ENCODE measurements at regions not wholly inside any gene's neighbourhood (a gene's known extent, or its start where the extent isn't known, plus 50 kb on each side); places are given as distances from the start of the nearest gene placed in this dataset.

- Mint-ChIP-seq H3K36me3 (ENCODE audit: low read depth) (no peaks in the 10 kb centered on the region), H3K4me3 (no peak overlapping the region), H3K9me3 (ENCODE audit: insufficient read depth) (no peaks in the 10 kb centered on the region), H3K4me1 (ENCODE audit: low read depth) (peaks cover under 1% of the 10 kb centered on the region), H3K27me3 (ENCODE audit: low read depth) (peaks cover 5% of the 10 kb centered on the region), H3K27ac (no peak overlapping the region)
- CTCF ChIA-PET: no interaction called here
- POLR2A ChIA-PET: no interaction called here
- DNase-seq (no peak), ATAC-seq (no peak)
Measured at GRCh38 chr5:61816585-61817450, 484.8 kb downstream of the ZSWIM6 start.

DNA sequence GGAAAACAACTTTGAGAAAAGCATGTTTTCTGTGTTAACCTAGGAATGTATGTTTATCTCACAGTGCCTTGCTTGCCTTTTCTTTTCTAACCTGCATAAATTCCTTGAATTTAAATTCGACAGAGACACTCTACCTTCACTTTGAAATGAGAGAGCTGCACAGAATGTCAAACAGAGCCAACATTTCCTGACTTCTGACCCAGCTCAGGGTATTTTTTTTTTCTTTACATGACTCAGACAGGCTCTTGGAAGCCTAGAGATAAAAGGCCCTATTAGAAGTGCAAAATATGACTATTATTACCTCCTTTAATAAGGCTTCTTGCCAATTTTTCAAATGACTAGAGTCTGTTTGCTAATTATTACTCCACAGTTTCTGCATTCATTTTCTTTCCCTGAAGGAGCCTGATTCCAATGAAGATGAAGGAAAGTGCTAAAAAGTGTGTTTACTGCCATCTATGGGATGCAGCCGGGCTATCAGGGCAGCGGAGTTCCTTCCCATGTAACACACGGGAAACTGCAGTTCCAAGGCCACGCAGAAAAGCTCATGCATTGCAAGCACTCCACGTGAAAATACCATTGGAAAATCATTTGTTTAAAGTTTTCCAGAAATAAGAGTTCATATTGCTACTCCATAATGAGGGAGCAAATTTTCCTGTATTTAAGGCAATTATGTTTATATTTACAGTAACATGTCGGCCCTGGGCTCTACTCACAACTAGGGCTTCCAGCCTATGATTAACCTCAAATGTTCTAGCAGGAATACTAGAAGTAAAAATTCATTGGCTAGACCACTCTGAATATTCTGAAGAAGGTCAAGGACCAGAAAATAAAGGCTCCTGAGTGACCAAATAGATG, 485.6 kb downstream of the ZSWIM6 start:
- H3K9me3 Mint-ChIP-seq (ENCODE audit: insufficient read depth): no peaks in the 10 kb centered on the region
- no peaks in the 10 kb centered on the region for H3K36me3 Mint-ChIP-seq (ENCODE audit: low read depth)
- POLR2A ChIA-PET: no interaction called here

DNA sequence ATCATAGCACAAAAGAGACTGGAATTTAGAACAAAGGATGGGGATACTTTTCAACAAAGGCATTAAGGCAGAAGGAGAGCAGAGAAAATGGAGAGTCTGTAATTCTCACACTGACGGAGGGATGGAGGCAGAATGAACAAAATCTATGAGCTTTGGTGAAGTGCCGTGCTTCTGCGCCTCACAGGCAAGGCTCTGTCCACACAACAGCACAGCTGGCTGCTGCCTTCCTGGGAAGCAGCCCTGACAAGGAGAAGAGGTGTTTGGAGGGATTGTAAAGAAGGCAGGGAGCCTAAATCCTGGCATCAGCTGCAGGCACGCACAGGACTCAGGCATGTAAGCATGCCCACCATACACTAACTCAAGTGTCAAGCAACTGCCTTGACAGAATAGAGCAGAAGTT, 485.2 kb upstream of the KIF2A start:
- H3K27ac Mint-ChIP-seq: no peak overlapping the region
- ATAC-seq (no peak), DNase-seq (no peak)
- ChIA-PET CTCF (no interaction called here), POLR2A (no interaction called here)
- peaks cover 5% of the 10 kb centered on the region for H3K27me3 Mint-ChIP-seq (ENCODE audit: low read depth)
- no peaks in the 10 kb centered on the region for H3K9me3 Mint-ChIP-seq (ENCODE audit: insufficient read depth)
- H3K36me3 Mint-ChIP-seq (ENCODE audit: low read depth): no peaks in the 10 kb centered on the region
- no peak overlapping the region for H3K4me3 Mint-ChIP-seq
- H3K4me1 Mint-ChIP-seq (ENCODE audit: low read depth): peaks cover 7% of the 10 kb centered on the region

More for the DNA sequence above, 485.6 kb downstream of the ZSWIM6 start:
- no peak for DNase-seq
- Mint-ChIP-seq H3K27me3 (ENCODE audit: low read depth) (peaks cover 5% of the 10 kb centered on the region), H3K4me3 (no peak overlapping the region), H3K4me1 (ENCODE audit: low read depth) (peaks cover 5% of the 10 kb centered on the region), H3K27ac (no peak overlapping the region)
- no peak for ATAC-seq
- CTCF ChIA-PET: no interaction called here

- no peak overlapping the region for H3K27ac Mint-ChIP-seq
- ATAC-seq: no peak
- no peak overlapping the region for H3K4me3 Mint-ChIP-seq
- H3K36me3 Mint-ChIP-seq (ENCODE audit: low read depth): no peaks in the 10 kb centered on the region
- no peak for DNase-seq
- no peaks in the 10 kb centered on the region for H3K9me3 Mint-ChIP-seq (ENCODE audit: insufficient read depth)
- H3K4me1 Mint-ChIP-seq (ENCODE audit: low read depth): peaks cover 7% of the 10 kb centered on the region
- ChIA-PET CTCF (no interaction called here), POLR2A (no interaction called here)
- H3K27me3 Mint-ChIP-seq (ENCODE audit: low read depth): peaks cover 5% of the 10 kb centered on the region
Measured at GRCh38 chr5:61821561-61821960, 484.4 kb upstream of the KIF2A start.

GRCh38 chr5:61822584-61822983, 483.4 kb upstream of the KIF2A start:
- no peak for DNase-seq
- no peaks in the 10 kb centered on the region for H3K9me3 Mint-ChIP-seq (ENCODE audit: insufficient read depth)
- H3K4me1 Mint-ChIP-seq (ENCODE audit: low read depth): peaks cover 7% of the 10 kb centered on the region
- H3K4me3 Mint-ChIP-seq: no peak overlapping the region
- no peak for ATAC-seq
- H3K36me3 Mint-ChIP-seq (ENCODE audit: low read depth): no peaks in the 10 kb centered on the region
- CTCF ChIA-PET: no interaction called here
- H3K27ac Mint-ChIP-seq: no peak overlapping the region
- POLR2A ChIA-PET: no interaction called here
- H3K27me3 Mint-ChIP-seq (ENCODE audit: low read depth): peaks cover 5% of the 10 kb centered on the region

DNA sequence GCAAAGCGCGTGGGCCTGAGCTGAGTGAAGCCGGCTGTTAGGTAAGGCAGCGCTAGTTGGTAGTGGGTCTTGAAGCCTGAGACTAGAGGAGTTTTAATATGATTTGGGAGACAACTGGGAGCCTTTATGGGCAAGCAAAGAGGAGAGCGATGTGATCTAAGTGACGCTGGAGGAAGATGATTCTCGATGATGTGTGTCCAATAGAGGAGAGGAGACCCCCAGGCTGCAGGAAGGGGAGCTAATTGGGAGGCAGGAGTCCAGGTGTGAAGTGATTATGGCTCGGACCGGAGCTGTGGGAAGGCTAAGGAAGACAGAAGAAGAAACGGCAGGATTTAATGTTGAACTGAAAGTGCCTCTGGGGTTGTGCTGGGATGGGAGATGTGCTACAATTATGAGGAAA, 482.9 kb upstream of the KIF2A start:
- H3K9me3 Mint-ChIP-seq (ENCODE audit: insufficient read depth): no peaks in the 10 kb centered on the region
- ATAC-seq (no peak), DNase-seq (no peak)
- H3K27ac Mint-ChIP-seq: no peak overlapping the region
- peaks cover 5% of the 10 kb centered on the region for H3K27me3 Mint-ChIP-seq (ENCODE audit: low read depth)
- CTCF ChIA-PET: no interaction called here
- POLR2A ChIA-PET: no interaction called here
- peaks cover 7% of the 10 kb centered on the region for H3K4me1 Mint-ChIP-seq (ENCODE audit: low read depth)
- H3K36me3 Mint-ChIP-seq (ENCODE audit: low read depth): no peaks in the 10 kb centered on the region
- H3K4me3 Mint-ChIP-seq: no peak overlapping the region

GRCh38 chr5:61823781-61824180, 482.2 kb upstream of the KIF2A start:
- Mint-ChIP-seq H3K9me3 (ENCODE audit: insufficient read depth) (no peaks in the 10 kb centered on the region), H3K36me3 (ENCODE audit: low read depth) (no peaks in the 10 kb centered on the region), H3K27ac (no peak overlapping the region), H3K27me3 (ENCODE audit: low read depth) (peaks cover 5% of the 10 kb centered on the region), H3K4me1 (ENCODE audit: low read depth) (peaks cover 7% of the 10 kb centered on the region), H3K4me3 (no peak overlapping the region)
- ChIA-PET POLR2A (no interaction called here), CTCF (no interaction called here)
- no peak for DNase-seq
- no peak for ATAC-seq

DNA sequence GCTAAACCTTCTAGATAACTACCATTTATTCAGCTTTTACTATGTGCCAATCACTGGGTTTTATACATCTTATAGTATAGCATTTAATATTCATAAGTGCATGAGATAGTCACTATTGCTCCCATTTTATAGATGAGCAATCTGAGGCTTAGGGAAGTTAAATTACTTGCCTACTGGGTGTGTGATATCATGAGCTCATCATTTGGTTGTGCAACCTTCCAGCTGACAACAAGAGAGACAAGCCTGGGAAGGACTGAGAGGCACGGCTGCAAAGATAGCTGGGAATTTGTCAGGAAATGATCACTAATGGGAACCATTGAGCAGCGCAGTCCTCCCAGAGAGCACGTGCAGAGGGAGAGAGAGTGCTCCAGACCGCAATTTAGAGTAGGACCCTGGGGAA, 481.6 kb upstream of the KIF2A start:
- Mint-ChIP-seq H3K27ac (no peak overlapping the region), H3K4me1 (ENCODE audit: low read depth) (peaks cover 7% of the 10 kb centered on the region), H3K9me3 (ENCODE audit: insufficient read depth) (no peaks in the 10 kb centered on the region), H3K27me3 (ENCODE audit: low read depth) (peaks cover 3% of the 10 kb centered on the region), H3K36me3 (ENCODE audit: low read depth) (no peaks in the 10 kb centered on the region), H3K4me3 (no peak overlapping the region)
- ATAC-seq: no peak
- no peak for DNase-seq
- POLR2A ChIA-PET: no interaction called here
- CTCF ChIA-PET: no interaction called here

- ChIA-PET CTCF (no interaction called here), POLR2A (no interaction called here)
- no peaks in the 10 kb centered on the region for H3K27me3 Mint-ChIP-seq (ENCODE audit: low read depth)
- no peaks in the 10 kb centered on the region for H3K36me3 Mint-ChIP-seq (ENCODE audit: low read depth)
- peaks cover 4% of the 10 kb centered on the region for H3K4me1 Mint-ChIP-seq (ENCODE audit: low read depth)
- H3K9me3 Mint-ChIP-seq (ENCODE audit: insufficient read depth): no peaks in the 10 kb centered on the region
- H3K27ac Mint-ChIP-seq: no peak overlapping the region
- H3K4me3 Mint-ChIP-seq: no peak overlapping the region
- ATAC-seq: no peak
- no peak for DNase-seq
Measured at GRCh38 chr5:61827445-61827975, 478.5 kb upstream of the KIF2A start.

GRCh38 chr5:61828856-61829255, 477.1 kb upstream of the KIF2A start:
- Mint-ChIP-seq H3K9me3 (ENCODE audit: insufficient read depth) (no peaks in the 10 kb centered on the region), H3K4me3 (no peak overlapping the region), H3K27me3 (ENCODE audit: low read depth) (no peaks in the 10 kb centered on the region), H3K4me1 (ENCODE audit: low read depth) (no peaks in the 10 kb centered on the region), H3K36me3 (ENCODE audit: low read depth) (no peaks in the 10 kb centered on the region), H3K27ac (no peak overlapping the region)
- no peak for ATAC-seq
- CTCF ChIA-PET: no interaction called here
- POLR2A ChIA-PET: no interaction called here
- DNase-seq: no peak

GRCh38 chr5:61831736-61832135, 474.3 kb upstream of the KIF2A start:
- Mint-ChIP-seq H3K4me1 (ENCODE audit: low read depth) (no peaks in the 10 kb centered on the region), H3K9me3 (ENCODE audit: insufficient read depth) (no peaks in the 10 kb centered on the region), H3K4me3 (no peak overlapping the region), H3K27ac (no peak overlapping the region), H3K27me3 (ENCODE audit: low read depth) (peaks cover 2% of the 10 kb centered on the region), H3K36me3 (ENCODE audit: low read depth) (no peaks in the 10 kb centered on the region)
- POLR2A ChIA-PET: no interaction called here
- CTCF ChIA-PET: no interaction called here
- ATAC-seq (no peak), DNase-seq (no peak)

DNA sequence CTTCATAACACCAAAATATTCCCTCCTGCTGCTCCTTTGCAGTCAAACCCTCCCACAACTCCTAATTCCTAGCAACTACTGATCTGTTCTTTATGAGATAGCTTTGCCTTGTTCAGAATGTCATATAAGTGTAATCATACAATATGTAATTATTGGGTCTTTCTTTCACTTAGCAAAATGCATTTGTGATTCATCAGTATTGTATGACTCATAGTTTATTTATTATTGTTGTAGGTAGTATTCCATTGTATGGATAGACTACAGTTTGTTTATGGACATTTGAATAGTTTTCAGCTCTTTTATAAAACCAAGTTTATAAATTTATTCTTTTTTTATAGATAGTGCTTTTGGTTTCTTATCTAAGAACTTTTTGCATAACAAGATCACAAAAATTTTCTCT, 468.2 kb upstream of the KIF2A start:
- Mint-ChIP-seq H3K4me1 (ENCODE audit: low read depth) (no peaks in the 10 kb centered on the region), H3K36me3 (ENCODE audit: low read depth) (no peaks in the 10 kb centered on the region), H3K27me3 (ENCODE audit: low read depth) (peaks cover 2% of the 10 kb centered on the region), H3K9me3 (ENCODE audit: insufficient read depth) (no peaks in the 10 kb centered on the region), H3K27ac (no peak overlapping the region), H3K4me3 (no peak overlapping the region)
- CTCF ChIA-PET: no interaction called here
- POLR2A ChIA-PET: no interaction called here
- ATAC-seq: no peak
- no peak for DNase-seq

Measured in activated CD8-positive, alpha-beta T cell treated with anti-CD3 and anti-CD28 coated beads, Interleukin-2, amount 10 ng/mL, durations not matched to agents 7 days and 5 days (primary cell).